GM23338 (cell line): ENCODE measurements at regions not wholly inside any gene's neighbourhood (a gene's known extent, or its start where the extent isn't known, plus 50 kb on each side); places are given as distances from the start of the nearest gene placed in this dataset.

Experiments
- ATAC-seq: fragments of 200-7000 bp; cut with Tn5 transposase; 3 replicates; pipeline ENCODE4 v1.9.1; 2020
- DNase-seq: peaks from one replicate; pipeline ENCODE4 v3.0.0-alpha.2; 2015; ENCODE audit warnings: low spot score
- H2AFZ ChIP-seq: fragments of 200-600 bp; sonication (generic); 2 replicates; pipeline ENCODE4 v1.8.0; 2016; ENCODE audit warnings: antibody characterized with exemption, mild to moderate bottlenecking, moderate library complexity
- H3F3A ChIP-seq: fragments of 200-600 bp; sonication (generic); replicated peaks from 2 replicates; pipeline ENCODE4 v1.8.0; 2017; ENCODE audit warnings: antibody characterized with exemption, mixed run types, low read depth
- H3K27ac ChIP-seq: fragments of 200-600 bp; sonication (generic); 2 replicates; pipeline ENCODE4 v1.6.1; 2016; ENCODE audit warnings: low read depth
- H3K27me3 ChIP-seq: fragments of 200-600 bp; sonication (generic); 2 replicates; pipeline ENCODE4 v1.8.0; 2016; ENCODE audit warnings: mild to moderate bottlenecking, mixed run types, moderate library complexity; ENCODE audit not compliant: insufficient read depth
- H3K36me3 ChIP-seq: fragments of 200-600 bp; sonication (generic); 2 replicates; pipeline ENCODE4 v1.8.0; 2016; ENCODE audit warnings: mild to moderate bottlenecking; ENCODE audit not compliant: insufficient read depth
- H3K4me1 ChIP-seq: fragments of 200-600 bp; sonication (generic); 2 replicates; pipeline ENCODE4 v1.8.0; 2016; ENCODE audit warnings: mild to moderate bottlenecking, moderate library complexity; ENCODE audit not compliant: insufficient read depth
- H3K4me2 ChIP-seq: fragments of 200-600 bp; sonication (generic); 2 replicates; pipeline ENCODE4 v1.7.1; 2017; ENCODE audit warnings: mixed run types
- H3K4me3 ChIP-seq: fragments of 200-600 bp; sonication (generic); 2 replicates; pipeline ENCODE4 v1.6.1; 2016; ENCODE audit warnings: mixed run types
- H3K79me2 ChIP-seq: fragments of 200-600 bp; sonication (generic); replicated peaks from 2 replicates; pipeline ENCODE4 v1.8.0; 2017; ENCODE audit warnings: mild to moderate bottlenecking; ENCODE audit not compliant: insufficient read depth
- H3K9me2 ChIP-seq: fragments of 200-600 bp; sonication (generic); 2 replicates; pipeline ENCODE4 v1.8.0; 2017; ENCODE audit not compliant: insufficient read depth
- H4K20me1 ChIP-seq: fragments of 200-600 bp; sonication (generic); replicated peaks from 2 replicates; pipeline ENCODE4 v1.8.0; 2017; ENCODE audit warnings: mild to moderate bottlenecking; ENCODE audit not compliant: insufficient read depth
- H3K27ac Mint-ChIP-seq: 2 replicates; pipeline ENCODE4 v1.8.0; 2020; ENCODE audit warnings: inconsistent platforms, mild to moderate bottlenecking, moderate library complexity, mixed read lengths
- H3K27me3 Mint-ChIP-seq: 3 replicates; pipeline ENCODE4 v1.8.0; 2022; ENCODE audit warnings: low read depth, mild to moderate bottlenecking, moderate library complexity, mixed read lengths, inconsistent platforms; ENCODE audit not compliant: insufficient read depth, poor library complexity
- H3K36me3 Mint-ChIP-seq: 3 replicates; pipeline ENCODE4 v1.8.0; 2021; ENCODE audit warnings: low read depth, mild to moderate bottlenecking, inconsistent platforms, moderate library complexity, mixed read lengths
- H3K4me1 Mint-ChIP-seq: 3 replicates; pipeline ENCODE4 v1.8.0; 2020; ENCODE audit warnings: mild to moderate bottlenecking, inconsistent platforms, mixed read lengths
- H3K4me3 Mint-ChIP-seq: 3 replicates; pipeline ENCODE4 v1.8.0; 2021; ENCODE audit warnings: moderate library complexity, mild to moderate bottlenecking, inconsistent platforms, mixed read lengths
- H3K9me3 Mint-ChIP-seq: 3 replicates; pipeline ENCODE4 v1.8.0; 2020; ENCODE audit warnings: moderate library complexity, mild to moderate bottlenecking, inconsistent platforms, mixed read lengths
- CTCF ChIP-seq, 2 experiments: fragments of 200-600 bp in 1 of 2; sonication (generic) in 1 of 2; conservative IDR thresholded peaks; 2 replicates each; pipeline versions ENCODE4 v1.5.1 to v1.6.1; 2016 to 2017; ENCODE audit warnings: antibody characterized with exemption in 2 of 2, low read depth in 2 of 2, mild to moderate bottlenecking in 2 of 2, moderate library complexity in 1 of 2
- EZH2 ChIP-seq: fragments of 200-600 bp; sonication (generic); IDR thresholded peaks from one replicate; pipeline ENCODE4 v1.8.0; 2017; ENCODE audit warnings: antibody characterized with exemption, mild to moderate bottlenecking, low read depth; ENCODE audit not compliant: unreplicated experiment
- JUNB ChIP-seq: IDR thresholded peaks from one replicate; pipeline ENCODE4 v1.6.1; 2016; ENCODE audit warnings: antibody characterized with exemption; ENCODE audit not compliant: unreplicated experiment
- ZNF114 ChIP-seq: fragments of 250-450 bp; sonication (Bioruptor Pico); IDR thresholded peaks from 2 replicates; pipeline ENCODE4 v1.5.0; 2020; ENCODE audit warnings: mild to moderate bottlenecking, moderate library complexity
- ZNF331 ChIP-seq: fragments of 250-450 bp; sonication (Bioruptor Pico); IDR thresholded peaks from 2 replicates; pipeline ENCODE4 v1.5.0; 2020; ENCODE audit warnings: low read depth, mild to moderate bottlenecking, moderate library complexity
- ZNF462 ChIP-seq: fragments of 250-450 bp; sonication (Bioruptor Pico); IDR thresholded peaks from 2 replicates; pipeline ENCODE4 v1.5.0; 2020; ENCODE audit warnings: mild to moderate bottlenecking, moderate library complexity

DNA sequence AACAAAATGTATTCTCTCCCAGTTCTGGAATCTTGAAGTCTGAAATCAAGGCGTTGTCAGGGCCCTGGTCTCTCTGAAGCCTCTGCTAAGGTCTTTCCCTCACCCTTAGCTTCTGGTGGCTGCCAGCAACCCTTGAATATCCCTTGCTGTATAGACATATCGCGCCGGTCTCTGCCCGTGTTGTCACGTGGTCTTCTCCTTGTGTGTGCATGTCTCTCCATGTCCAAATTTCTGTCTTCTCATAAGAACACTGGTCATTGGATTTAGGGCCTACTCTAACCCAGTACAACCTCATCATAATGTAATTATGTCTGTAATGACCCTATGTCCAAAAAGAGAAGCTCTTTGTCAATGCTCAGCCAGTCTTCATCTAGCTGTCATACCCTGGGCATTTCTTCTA lies 85.7 kb upstream of the ETS2 start (continued):
- no peak for TF ChIP-seq ZNF462 (CRISPR knock-in tag)
- TF ChIP-seq JUNB, result no peak

GRCh38 chr21:38721055-38721454 lies 84.7 kb upstream of the ETS2 start:
- peak; percentile 54 for ATAC-seq

More at GRCh38 chr21:38721055-38721454, 84.7 kb upstream of the ETS2 start:
- peak overlapping the region; percentile 72 for H2AFZ ChIP-seq
- Mint-ChIP-seq H3K9me3 (peaks cover 14% of the 10 kb centered on the region), H3K27me3 (no peaks in the 10 kb centered on the region), H3K27ac (no peak overlapping the region), H3K4me1 (peaks cover 8% of the 10 kb centered on the region), H3K36me3 (peaks cover 8% of the 10 kb centered on the region; the same call in 2 of the 3 replicates), H3K4me3 (no peak overlapping the region)
- H3F3A ChIP-seq, result no peaks in the 10 kb centered on the region
- H4K20me1 ChIP-seq, result no peaks in the 10 kb centered on the region
- H3K9me2 ChIP-seq, result 0 out of 2 replicates have a peak, but pooled peaks cover 4% of the 10 kb centered on the region
- H3K4me2 ChIP-seq, result no peak overlapping the region
- no peaks in the 10 kb centered on the region for H3K27me3 ChIP-seq
- H3K4me1 ChIP-seq, result no peaks in the 10 kb centered on the region
- H3K27ac ChIP-seq, result no peak overlapping the region
- TF ChIP-seq CTCF (conservative IDR thresholded peaks at IDR 0.05; ENCODE audit: low read depth in 2 of 2) (no peak), ZNF331 (CRISPR knock-in tag) (no peak), ZNF114 (CRISPR knock-in tag) (no peak), JUNB (no peak), EZH2 (no peak)
- peak; percentile 14 for DNase-seq
- no peaks in the 10 kb centered on the region for H3K36me3 ChIP-seq
- no peaks in the 10 kb centered on the region for H3K79me2 ChIP-seq
- no peak overlapping the region for H3K4me3 ChIP-seq
